Psoas muscle (tissue), 7 donors: ENCODE measurements at regions not wholly inside any gene's neighbourhood (a gene's known extent, or its start where the extent isn't known, plus 50 kb on each side); places are given as distances from the start of the nearest gene placed in this dataset.

Source experiments
- ATAC-seq, 4 donors: fragments of 200-7000 bp; cut with Tn5 transposase; one replicate each; pipeline ENCODE4 v1.9.1; 2020; ENCODE audit warnings: moderate library complexity in 3 of 4, mild to moderate bottlenecking in 2 of 4
- DNase-seq, 2 donors: peaks; one replicate each; pipeline ENCODE4 v3.0.0-alpha.2; 2020
- H3K27ac ChIP-seq: fragments of 200-600 bp; one replicate; pipeline ENCODE4 v1.8.0; 2022
- H3K27me3 ChIP-seq, 3 donors: fragments of 200-600 bp in 1 of 3; one replicate each; pipeline versions ENCODE4 v1.6.1 to v1.8.0; 2013 to 2022; ENCODE audit warnings: low read length in 2 of 3, mild to moderate bottlenecking in 2 of 3, moderate library complexity in 1 of 3; ENCODE audit not compliant: insufficient read depth in 3 of 3
- H3K36me3 ChIP-seq, 2 donors: fragments of 200-600 bp in 1 of 2; one replicate each; pipeline versions ENCODE4 v1.6.1 to v1.8.0; 2013 to 2022; ENCODE audit warnings: low read depth in 1 of 2, mild to moderate bottlenecking in 1 of 2, moderate library complexity in 1 of 2; ENCODE audit not compliant: insufficient read depth in 1 of 2
- H3K4me1 ChIP-seq: fragments of 200-600 bp; one replicate; pipeline ENCODE4 v1.8.0; 2022
- H3K4me3 ChIP-seq: fragments of 200-600 bp; one replicate; pipeline ENCODE4 v1.8.0; 2022; ENCODE audit warnings: mild to moderate bottlenecking
- H3K9me3 ChIP-seq: fragments of 200-600 bp; one replicate; pipeline ENCODE4 v1.8.0; 2022
- CTCF ChIP-seq: fragments of 200-600 bp; IDR thresholded peaks from one replicate; pipeline ENCODE4 v1.8.0; 2022; ENCODE audit warnings: antibody characterized with exemption
- WGBS, 3 donors: extraction: QIAGEN DNeasy Blood & Tissue Kit; methylation state at CpG; one replicate each; pipeline versions ENCODE4 v1.1.6 to v1.1.7; 2013; 5-methylcytosine and 5-hydroxymethylcytosine counted together
- intact Hi-C, 2 donors: fragments of 100-400 bp; cut with DNase I; formaldehyde crosslinking; loops; one replicate each; pipeline versions ENCODE4 v1.11.0 to v1.14.2; 2022
- donor health status: healthy with polysubstance abuse.
- donor health status: DM: no; HTN: no; CAD: no; lungs with moderate emphysema.
- donor health status: Bipolar disorder and iron deficiency.
- donor health status: healthy.
- donor health status: DM: yes; HTN: yes; CAD: no.
- donor health status: DM: no; HTN: no; CAD: no.
- donor health status: DM: yes; HTN: yes; CAD: no.

GRCh38 chr1:194215448-194215847, 1029.0 kb upstream of the B3GALT2 start:
- intact Hi-C loops: no loop called here

GRCh38 chr1:194214735-194215134, 1028.3 kb upstream of the B3GALT2 start:
- H3K27ac ChIP-seq: no peak overlapping the region
- H3K27me3 ChIP-seq: no peaks in the 10 kb centered on the region
- no peaks in the 10 kb centered on the region for H3K36me3 ChIP-seq
- ATAC-seq: no peak
- no peaks in the 10 kb centered on the region for H3K4me1 ChIP-seq
- no peak overlapping the region for H3K4me3 ChIP-seq
- intact Hi-C loops: no loop called here
- whole genome bisulfite sequencing, 3 donors: 81 to 83% (median 82%) methylated on average over 3 of the region's 3 CpGs
- DNase-seq: no peak
- H3K9me3 ChIP-seq: no peaks in the 10 kb centered on the region
- no peak for TF ChIP-seq CTCF

More at GRCh38 chr1:194215448-194215847, 1029.0 kb upstream of the B3GALT2 start:
- Histone ChIP-seq H3K27me3 (no peaks in the 10 kb centered on the region), H3K27ac (no peak overlapping the region), H3K4me3 (no peak overlapping the region), H3K9me3 (no peaks in the 10 kb centered on the region), H3K36me3 (no peaks in the 10 kb centered on the region), H3K4me1 (no peaks in the 10 kb centered on the region)
- 88 to 95% (median 90%) methylated on average over 1 of the region's 1 CpG for WGBS, 3 donors
- no peak for TF ChIP-seq CTCF
- DNase-seq (no peak), ATAC-seq (no peak)

- Histone ChIP-seq H3K36me3 (no peaks in the 10 kb centered on the region), H3K27ac (no peak overlapping the region), H3K9me3 (no peaks in the 10 kb centered on the region), H3K27me3 (no peaks in the 10 kb centered on the region), H3K4me1 (no peaks in the 10 kb centered on the region), H3K4me3 (no peak overlapping the region)
- no peak for DNase-seq
- ATAC-seq: no peak
- intact Hi-C loops: no loop called here
- TF ChIP-seq CTCF: no peak
These were observed 1023.5 kb upstream of the B3GALT2 start for GRCh38 chr1:194209920-194210319.

GRCh38 chr1:194208674-194209073, 1022.3 kb upstream of the B3GALT2 start:
- no peak for TF ChIP-seq CTCF
- H3K27ac ChIP-seq: no peak overlapping the region
- ATAC-seq (no peak), DNase-seq (no peak)
- intact Hi-C loops: no loop called here
- no peaks in the 10 kb centered on the region for H3K27me3 ChIP-seq
- no peaks in the 10 kb centered on the region for H3K9me3 ChIP-seq
- no peak overlapping the region for H3K4me3 ChIP-seq
- no peaks in the 10 kb centered on the region for H3K36me3 ChIP-seq
- WGBS, 3 donors: 72 to 78% (median 72%) methylated on average over 1 of the region's 1 CpG
- no peaks in the 10 kb centered on the region for H3K4me1 ChIP-seq

GRCh38 chr1:194196562-194196961, 1010.1 kb upstream of the B3GALT2 start:
- no peak for TF ChIP-seq CTCF
- no peaks in the 10 kb centered on the region for H3K4me1 ChIP-seq
- no peak overlapping the region for H3K4me3 ChIP-seq
- DNase-seq (no peak), ATAC-seq (no peak)
- 81 to 90% (median 89%) methylated on average over 4 of the region's 4 CpGs for WGBS, 3 donors
- H3K9me3 ChIP-seq: no peaks in the 10 kb centered on the region
- no peak overlapping the region for H3K27ac ChIP-seq
- intact Hi-C loops: no loop called here
- H3K36me3 ChIP-seq: no peaks in the 10 kb centered on the region
- no peaks in the 10 kb centered on the region for H3K27me3 ChIP-seq
